HepG2 (cell line): ENCODE measurements at regions not wholly inside any gene's neighbourhood (a gene's known extent, or its start where the extent isn't known, plus 50 kb on each side); places are given as distances from the start of the nearest gene placed in this dataset.

Experiments used
- ATAC-seq: fragments of 200-7000 bp; cut with Tn5 transposase; 3 replicates; pipeline ENCODE4 v1.9.1; 2020; ENCODE audit warnings: mild to moderate bottlenecking, moderate library complexity
- BruUV-seq: library from RNA; stranded (reverse); fragments of 400-500 nt; replicated peaks from 2 replicates; lab custom pipeline; 2021; lab: Mats Ljungman, UMichigan
- CTCF ChIA-PET: fragments of 300-600 bp; formaldehyde crosslinking; extraction: SDS; loops from one replicate; lab custom pipeline; 2021; ENCODE audit warnings: low total read pairs, inconsistent platforms, low intra/inter-chr PET ratio; lab: Yijun Ruan, JAX
- POLR2A ChIA-PET: fragments of 350-600 bp; sonication (Branson Sonifier 250); formaldehyde crosslinking; loops from one replicate; lab custom pipeline; 2020; ENCODE audit warnings: antibody characterized with exemption, inconsistent platforms; lab: Yijun Ruan, JAX
- DNase-seq: peaks from one replicate; pipeline ENCODE4 v3.0.0-alpha.2; 2015; ENCODE audit warnings: low spot score
- FAIRE-seq: peaks from 3 replicates; lab custom pipeline; 2011; peaks lifted over from hg19 to GRCh38; lab: Jason Lieb, UNC
- H2AFZ ChIP-seq: one replicate; pipeline ENCODE4 v1.6.1; 2011; ENCODE audit warnings: low read length, inconsistent platforms
- H3K27ac ChIP-seq: fragments of 300-600 bp; 3 replicates; pipeline ENCODE4 v1.8.0; 2011; ENCODE audit warnings: mixed run types, mild to moderate bottlenecking, mixed read lengths, low read length, inconsistent platforms; ENCODE audit not compliant: insufficient read depth; ENCODE audit errors: extremely low read length
- H3K27me3 ChIP-seq, 2 experiments: fragments of 200-600 bp in 1 of 2; 2 replicates in 1 of 2; 3 replicates in 1 of 2; pipeline versions ENCODE4 v1.6.0 to v1.8.0; 2011; ENCODE audit warnings: low read length in 2 of 2, mild to moderate bottlenecking in 2 of 2, moderate library complexity in 2 of 2, inconsistent platforms in 1 of 2; ENCODE audit not compliant: insufficient read depth in 2 of 2, control insufficient read depth in 1 of 2
- H3K36me3 ChIP-seq, 2 experiments: fragments of 200-600 bp in 1 of 2; replicated peaks in 1 of 2; 2 replicates in 1 of 2; 3 replicates in 1 of 2; pipeline versions ENCODE4 v1.5.1 to v1.8.0; 2011; ENCODE audit warnings: low read length in 2 of 2, inconsistent platforms in 1 of 2; ENCODE audit not compliant: insufficient read depth in 2 of 2, control insufficient read depth in 1 of 2
- H3K4me1 ChIP-seq: 2 replicates; pipeline ENCODE4 v1.5.1; 2012; ENCODE audit warnings: low read length, inconsistent platforms; ENCODE audit not compliant: insufficient read depth
- H3K4me2 ChIP-seq: 2 replicates; pipeline ENCODE4 v1.6.0; 2011; ENCODE audit warnings: low read depth, low read length, inconsistent platforms
- H3K4me3 ChIP-seq, 3 experiments: fragments of 200-600 bp in 1 of 3; sonication (generic), shearing (Covaris generic) in 1 of 3; replicated peaks in 1 of 3; 2 replicates each; pipeline ENCODE4 v1.5.1; 2011 to 2016; ENCODE audit warnings: low read length in 3 of 3, inconsistent platforms in 2 of 3, low read depth in 2 of 3, mild to moderate bottlenecking in 2 of 3, control low read depth in 1 of 3, mixed read lengths in 1 of 3; ENCODE audit not compliant: insufficient read depth in 1 of 3
- H3K79me2 ChIP-seq: one replicate; pipeline ENCODE4 v1.6.1; 2011; ENCODE audit warnings: low read length, inconsistent platforms; ENCODE audit not compliant: insufficient read depth
- H3K9ac ChIP-seq: 2 replicates; pipeline ENCODE4 v1.6.0; 2011; ENCODE audit warnings: mild to moderate bottlenecking, low read depth, low read length, inconsistent platforms; ENCODE audit not compliant: insufficient read depth
- H3K9me3 ChIP-seq: 2 replicates; pipeline ENCODE4 v1.5.1; 2012; ENCODE audit warnings: mild to moderate bottlenecking, low read length
- H4K20me1 ChIP-seq: 2 replicates; pipeline ENCODE4 v1.6.0; 2011; ENCODE audit warnings: inconsistent platforms, mild to moderate bottlenecking, low read length, moderate library complexity; ENCODE audit not compliant: insufficient read depth
- CHCHD3 ChIP-seq: sonication (generic); formaldehyde crosslinking; IDR thresholded peaks from 2 replicates; pipeline ENCODE4 v1.8.0; 2022; ENCODE audit warnings: mild to moderate bottlenecking, missing genetic modification reagents, moderate library complexity
- E2F5 ChIP-seq: sonication (generic); formaldehyde crosslinking; conservative IDR thresholded peaks from 2 replicates; pipeline ENCODE4 v1.4.0; 2020; ENCODE audit warnings: missing genetic modification reagents
- GTF2F1 ChIP-seq: fragments of 150-350 bp; IDR thresholded peaks from 2 replicates; pipeline ENCODE4 v1.6.1; 2014; ENCODE audit warnings: low read length
- GTF3A ChIP-seq: sonication (generic); formaldehyde crosslinking; conservative IDR thresholded peaks from 2 replicates; pipeline ENCODE4 v1.4.0; 2020; ENCODE audit warnings: mild to moderate bottlenecking, missing genetic modification reagents
- JARID2 ChIP-seq: sonication (generic); formaldehyde crosslinking; IDR thresholded peaks from 2 replicates; pipeline ENCODE4 v1.8.1; 2023; ENCODE audit warnings: missing genetic modification reagents, inconsistent platforms; ENCODE audit not compliant: insufficient replicate concordance
- KAT2B ChIP-seq: fragments of 150-350 bp; IDR thresholded peaks from 2 replicates; pipeline ENCODE4 v1.6.1; 2014; ENCODE audit warnings: low read depth, low read length, borderline replicate concordance
- LCORL ChIP-seq, 2 experiments: fragments of 450-650 bp in 1 of 2; sonication (generic) in 1 of 2; formaldehyde crosslinking in 1 of 2; IDR thresholded peaks; 2 replicates each; pipeline versions ENCODE4 v1.5.0 to v1.6.1; 2017 to 2020; ENCODE audit warnings: antibody characterized with exemption in 1 of 2, missing genetic modification reagents in 1 of 2
- MYNN ChIP-seq: sonication (generic); formaldehyde crosslinking; IDR thresholded peaks from 2 replicates; pipeline ENCODE4 v1.4.0; 2020; ENCODE audit warnings: mild to moderate bottlenecking, low read depth, missing genetic modification reagents
- POGZ ChIP-seq: sonication (generic); formaldehyde crosslinking; IDR thresholded peaks from 2 replicates; pipeline ENCODE4 v1.4.0; 2020; ENCODE audit warnings: mild to moderate bottlenecking, missing genetic modification reagents
- SRSF9 ChIP-seq: fragments of 200-400 bp; formaldehyde crosslinking; IDR thresholded peaks from 2 replicates; pipeline ENCODE4 v1.6.1; 2018; ENCODE audit warnings: borderline replicate concordance, mild to moderate bottlenecking, low read depth, low read length; ENCODE audit not compliant: insufficient read depth, poor library complexity, severe bottlenecking
- U2AF1 ChIP-seq: fragments of 200-400 bp; formaldehyde crosslinking; optimal IDR thresholded peaks from 2 replicates; pipeline ENCODE3; 2017; ENCODE audit warnings: mild to moderate bottlenecking, low read depth, low read length
- ZNF33A ChIP-seq: sonication (generic); formaldehyde crosslinking; IDR thresholded peaks from 2 replicates; pipeline ENCODE4 v1.5.1; 2020; ENCODE audit warnings: missing genetic modification reagents, mild to moderate bottlenecking, moderate library complexity, borderline replicate concordance
- WGBS: methylation state at CpG from one replicate; pipeline ENCODE4 v1.1.6; 2017; ENCODE audit warnings: low lambda C conversion rate; 5-methylcytosine and 5-hydroxymethylcytosine counted together
- in situ Hi-C: cut with HindIII; loops from 2 replicates; pipeline ENCODE4 v1.10.0; 2017; ENCODE audit warnings: low pct_unique_long_range_greater_than_20kb; ENCODE audit not compliant: extremely low pct_ligation_motif_present
- intact Hi-C: fragments of 100-400 bp; cut with micrococcal nuclease; formaldehyde crosslinking; loops from one replicate; pipeline ENCODE4 v1.10.0; 2022; ENCODE audit not compliant: unreplicated experiment
- TF ChIP-seq, protein P1 (sequence below): sonication (generic); formaldehyde crosslinking; IDR thresholded peaks from 2 replicates; pipeline ENCODE4 v1.5.0; 2020; ENCODE audit warnings: mild to moderate bottlenecking, missing genetic modification reagents, borderline replicate concordance

DNA sequence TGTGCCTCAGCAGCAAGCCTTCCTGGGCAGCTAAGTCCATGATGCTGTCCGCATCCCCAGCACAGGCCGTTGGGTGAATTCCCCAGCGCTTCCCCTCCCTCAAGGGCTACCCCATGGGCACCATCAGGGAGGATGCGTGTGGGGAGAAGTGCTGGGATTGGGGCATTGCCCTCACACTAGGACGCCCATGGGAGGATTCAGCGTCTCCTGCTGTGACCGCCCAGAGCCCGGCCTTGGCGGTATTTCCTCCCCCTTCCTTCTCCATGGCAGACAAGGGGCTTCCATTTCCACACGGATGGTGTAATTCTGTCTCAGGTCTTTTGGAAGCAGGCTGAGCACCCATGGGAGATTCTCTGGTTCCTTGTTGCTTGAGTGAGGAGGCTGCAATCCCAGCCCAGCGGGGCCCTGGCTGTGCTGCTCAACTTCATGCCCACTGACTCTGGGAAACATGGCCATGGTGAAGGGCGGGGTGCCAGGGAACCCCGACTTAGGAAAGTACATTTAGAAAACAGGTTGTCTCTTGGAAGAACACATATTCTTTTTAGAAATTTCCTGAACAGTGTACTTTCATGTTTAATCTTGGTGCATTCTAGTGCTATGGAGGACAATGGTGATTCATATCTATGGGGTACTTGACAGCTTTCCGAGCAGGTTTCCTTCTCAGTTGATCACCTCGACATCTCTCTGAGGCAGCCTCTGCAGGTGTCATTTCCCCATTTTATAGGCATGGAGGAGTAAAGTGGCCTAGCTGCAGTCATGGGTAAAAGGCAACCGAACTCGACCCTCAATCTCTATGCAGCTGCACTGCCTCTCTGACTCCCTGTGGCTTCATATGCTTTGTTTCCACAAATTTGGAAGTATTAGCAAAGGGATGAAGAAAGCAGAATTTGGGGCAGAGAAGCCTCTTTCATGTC, 178.2 kb upstream of the CST7 start (continued):
- TF ChIP-seq SRSF9 (no peak), U2AF1 (no peak), LCORL (IDR thresholded peaks at IDR 0.05) (no peak), LCORL (CRISPR knock-in tag; IDR thresholded peaks at IDR 0.05) (no peak), ZNF33A (CRISPR knock-in tag) (no peak), MYNN (CRISPR knock-in tag) (no peak), E2F5 (CRISPR knock-in tag) (no peak), GTF2F1 (no peak), KAT2B (no peak)

DNA sequence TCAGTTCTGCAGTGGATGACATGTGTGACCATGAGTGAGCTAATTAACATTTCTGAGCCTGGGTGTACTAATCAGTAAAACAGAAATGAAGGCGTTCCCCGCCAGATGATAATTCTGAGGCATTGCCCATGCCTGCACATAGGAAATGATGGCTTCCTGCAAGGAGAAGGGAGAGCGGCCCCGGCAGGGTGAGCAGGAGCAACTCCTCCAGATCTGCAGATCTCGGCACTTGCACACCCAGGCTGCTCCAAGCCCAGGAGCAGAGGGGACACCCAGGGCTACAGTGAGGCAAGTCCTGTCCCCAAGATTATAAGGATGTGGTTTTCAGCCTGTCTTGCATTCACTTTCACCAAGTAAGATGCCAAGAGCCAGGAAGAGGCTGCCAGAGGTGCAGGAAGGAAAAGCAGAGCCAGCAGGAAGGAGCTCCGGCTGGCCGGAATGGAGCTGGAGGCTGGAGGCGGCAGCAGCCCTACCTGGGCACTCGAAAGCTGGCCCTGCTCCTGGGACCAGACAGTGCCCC, 177.5 kb upstream of the CST7 start:
- Histone ChIP-seq H3K27me3 (peaks cover 7 to 15% of the 10 kb centered on the region in 2 experiments; a peak in 3 of 5 replicates), H3K4me3 (no peak overlapping the region), H3K79me2 (no peaks in the 10 kb centered on the region), H3K4me1 (no peaks in the 10 kb centered on the region), H3K9ac (no peak overlapping the region), H3K4me2 (no peak overlapping the region), H3K27ac (no peak overlapping the region), H3K9me3 (0 out of 2 replicates have a peak, but pooled peaks cover 3% of the 10 kb centered on the region), H3K36me3 (no peaks in the 10 kb centered on the region), H2AFZ (no peak overlapping the region), H4K20me1 (no peaks in the 10 kb centered on the region)
- CTCF ChIA-PET, result no interaction called here
- POLR2A ChIA-PET, result no interaction called here
- DNase-seq, result no peak
- BruUV-seq, result no TSS peak
- intact Hi-C loops, result no loop called here
- ATAC-seq, result no peak
- WGBS, result 60% methylated on average over 9 of the region's 9 CpGs
- in situ Hi-C loops, result loop anchor here (10.0 kb wide), 1 partner anchor 607 kb away; no protein-coding TSS in a partner anchor
- no peak for FAIRE-seq
- TF ChIP-seq JARID2 (CRISPR knock-in tag) (no peak), GTF3A (CRISPR knock-in tag) (no peak), CHCHD3 (CRISPR knock-in tag) (no peak), POGZ (no peak)
- TF ChIP-seq, protein P1, sequence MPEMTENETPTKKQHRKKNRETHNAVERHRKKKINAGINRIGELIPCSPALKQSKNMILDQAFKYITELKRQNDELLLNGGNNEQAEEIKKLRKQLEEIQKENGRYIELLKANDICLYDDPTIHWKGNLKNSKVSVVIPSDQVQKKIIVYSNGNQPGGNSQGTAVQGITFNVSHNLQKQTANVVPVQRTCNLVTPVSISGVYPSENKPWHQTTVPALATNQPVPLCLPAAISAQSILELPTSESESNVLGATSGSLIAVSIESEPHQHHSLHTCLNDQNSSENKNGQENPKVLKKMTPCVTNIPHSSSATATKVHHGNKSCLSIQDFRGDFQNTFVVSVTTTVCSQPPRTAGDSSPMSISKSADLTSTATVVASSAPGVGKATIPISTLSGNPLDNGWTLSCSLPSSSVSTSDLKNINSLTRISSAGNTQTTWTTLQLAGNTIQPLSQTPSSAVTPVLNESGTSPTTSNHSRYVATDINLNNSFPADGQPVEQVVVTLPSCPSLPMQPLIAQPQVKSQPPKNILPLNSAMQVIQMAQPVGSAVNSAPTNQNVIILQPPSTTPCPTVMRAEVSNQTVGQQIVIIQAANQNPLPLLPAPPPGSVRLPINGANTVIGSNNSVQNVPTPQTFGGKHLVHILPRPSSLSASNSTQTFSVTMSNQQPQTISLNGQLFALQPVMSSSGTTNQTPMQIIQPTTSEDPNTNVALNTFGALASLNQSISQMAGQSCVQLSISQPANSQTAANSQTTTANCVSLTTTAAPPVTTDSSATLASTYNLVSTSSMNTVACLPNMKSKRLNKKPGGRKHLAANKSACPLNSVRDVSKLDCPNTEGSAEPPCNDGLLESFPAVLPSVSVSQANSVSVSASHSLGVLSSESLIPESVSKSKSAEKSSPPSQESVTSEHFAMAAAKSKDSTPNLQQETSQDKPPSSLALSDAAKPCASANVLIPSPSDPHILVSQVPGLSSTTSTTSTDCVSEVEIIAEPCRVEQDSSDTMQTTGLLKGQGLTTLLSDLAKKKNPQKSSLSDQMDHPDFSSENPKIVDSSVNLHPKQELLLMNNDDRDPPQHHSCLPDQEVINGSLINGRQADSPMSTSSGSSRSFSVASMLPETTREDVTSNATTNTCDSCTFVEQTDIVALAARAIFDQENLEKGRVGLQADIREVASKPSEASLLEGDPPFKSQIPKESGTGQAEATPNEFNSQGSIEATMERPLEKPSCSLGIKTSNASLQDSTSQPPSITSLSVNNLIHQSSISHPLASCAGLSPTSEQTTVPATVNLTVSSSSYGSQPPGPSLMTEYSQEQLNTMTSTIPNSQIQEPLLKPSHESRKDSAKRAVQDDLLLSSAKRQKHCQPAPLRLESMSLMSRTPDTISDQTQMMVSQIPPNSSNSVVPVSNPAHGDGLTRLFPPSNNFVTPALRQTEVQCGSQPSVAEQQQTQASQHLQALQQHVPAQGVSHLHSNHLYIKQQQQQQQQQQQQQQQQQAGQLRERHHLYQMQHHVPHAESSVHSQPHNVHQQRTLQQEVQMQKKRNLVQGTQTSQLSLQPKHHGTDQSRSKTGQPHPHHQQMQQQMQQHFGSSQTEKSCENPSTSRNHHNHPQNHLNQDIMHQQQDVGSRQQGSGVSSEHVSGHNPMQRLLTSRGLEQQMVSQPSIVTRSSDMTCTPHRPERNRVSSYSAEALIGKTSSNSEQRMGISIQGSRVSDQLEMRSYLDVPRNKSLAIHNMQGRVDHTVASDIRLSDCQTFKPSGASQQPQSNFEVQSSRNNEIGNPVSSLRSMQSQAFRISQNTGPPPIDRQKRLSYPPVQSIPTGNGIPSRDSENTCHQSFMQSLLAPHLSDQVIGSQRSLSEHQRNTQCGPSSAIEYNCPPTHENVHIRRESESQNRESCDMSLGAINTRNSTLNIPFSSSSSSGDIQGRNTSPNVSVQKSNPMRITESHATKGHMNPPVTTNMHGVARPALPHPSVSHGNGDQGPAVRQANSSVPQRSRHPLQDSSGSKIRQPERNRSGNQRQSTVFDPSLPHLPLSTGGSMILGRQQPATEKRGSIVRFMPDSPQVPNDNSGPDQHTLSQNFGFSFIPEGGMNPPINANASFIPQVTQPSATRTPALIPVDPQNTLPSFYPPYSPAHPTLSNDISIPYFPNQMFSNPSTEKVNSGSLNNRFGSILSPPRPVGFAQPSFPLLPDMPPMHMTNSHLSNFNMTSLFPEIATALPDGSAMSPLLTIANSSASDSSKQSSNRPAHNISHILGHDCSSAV, result no peak
